B cell (primary cell): ENCODE measurements at regions not wholly inside any gene's neighbourhood (a gene's known extent, or its start where the extent isn't known, plus 50 kb on each side); places are given as distances from the start of the nearest gene placed in this dataset.

Experiments used
- ATAC-seq: fragments of 200-7000 bp; cut with Tn5 transposase; one replicate; pipeline ENCODE4 v1.10.0; 2021; ENCODE audit warnings: low read depth, mild to moderate bottlenecking, moderate number of reproducible peaks, moderate library complexity
- CTCF ChIA-PET: fragments of 350-600 bp; sonication (Branson Sonifier 250); formaldehyde crosslinking; loops from one replicate; lab custom pipeline; 2021; ENCODE audit warnings: antibody characterized with exemption, inconsistent platforms; lab: Charles Lee
- POLR2A ChIA-PET: fragments of 350-600 bp; sonication (Branson Sonifier 250); formaldehyde crosslinking; loops from one replicate; lab custom pipeline; 2021; ENCODE audit warnings: antibody characterized with exemption; lab: Charles Lee
- DNase-seq: peaks from one replicate; pipeline ENCODE4 v3.0.0; 2013
- H2AFZ ChIP-seq: 2 replicates; pipeline ENCODE4 v1.6.1; 2012; ENCODE audit warnings: mild to moderate bottlenecking, low read depth, low read length; ENCODE audit not compliant: insufficient read depth, poor library complexity, severe bottlenecking
- H3K27ac ChIP-seq, 2 donors: 1 replicate in 1 of 2; 2 replicates in 1 of 2; pipeline ENCODE4 v1.5.1; 2012 to 2013; ENCODE audit warnings: low read length in 2 of 2, mild to moderate bottlenecking in 2 of 2, moderate library complexity in 1 of 2
- H3K27me3 ChIP-seq, 4 experiments: fragments of 200-600 bp in 1 of 4; sonication (generic) in 1 of 4; replicated peaks in 1 of 4; 1 replicate in 2 of 4; 2 replicates in 2 of 4; pipeline versions ENCODE4 v1.6.1 to v1.7.0; 2013 to 2016; ENCODE audit warnings: low read length in 3 of 4, mild to moderate bottlenecking in 2 of 4, mixed read lengths in 1 of 4, moderate library complexity in 1 of 4; ENCODE audit not compliant: insufficient read depth in 4 of 4, control insufficient read depth in 3 of 4; ENCODE audit errors: control extremely low read depth in 1 of 4
- H3K36me3 ChIP-seq, 2 experiments: replicated peaks in 1 of 2; 1 replicate in 1 of 2; 2 replicates in 1 of 2; pipeline versions ENCODE4 v1.6.1 to v1.7.1; 2013; ENCODE audit warnings: low read length in 1 of 2; ENCODE audit not compliant: insufficient read depth in 2 of 2, control insufficient read depth in 1 of 2; ENCODE audit errors: control extremely low read depth in 1 of 2, extremely low read depth in 1 of 2
- H3K4me1 ChIP-seq, 2 donors: fragments of 200-600 bp in 1 of 2; sonication (generic) in 1 of 2; 1 replicate in 1 of 2; 2 replicates in 1 of 2; pipeline versions ENCODE4 v1.5.1 to v1.6.1; 2013 to 2017; ENCODE audit warnings: low read length in 2 of 2; ENCODE audit not compliant: control insufficient read depth in 2 of 2, insufficient read depth in 2 of 2
- H3K4me2 ChIP-seq: replicated peaks from 2 replicates; pipeline ENCODE3; 2012; ENCODE audit warnings: mild to moderate bottlenecking, low read depth, low read length; ENCODE audit not compliant: poor library complexity, severe bottlenecking
- H3K4me3 ChIP-seq, 5 experiments: fragments of 200-600 bp in 1 of 5; sonication (generic) in 1 of 5; 1 replicate in 3 of 5; 2 replicates in 2 of 5; pipeline versions ENCODE4 v1.5.1 to v1.7.0; 2011 to 2016; ENCODE audit warnings: low read length in 4 of 5, mild to moderate bottlenecking in 4 of 5, low read depth in 2 of 5, control low read depth in 1 of 5, moderate library complexity in 1 of 5; ENCODE audit not compliant: insufficient read depth in 1 of 5; ENCODE audit errors: control extremely low read depth in 1 of 5, extremely low read depth in 1 of 5
- H3K79me2 ChIP-seq: fragments of 200-600 bp; sonication (generic); one replicate; pipeline ENCODE4 v1.6.0; 2016; ENCODE audit warnings: low read length; ENCODE audit not compliant: control insufficient read depth, insufficient read depth
- H3K9ac ChIP-seq: fragments of 200-600 bp; sonication (generic); 2 replicates; pipeline ENCODE4 v1.6.1; 2017; ENCODE audit warnings: mild to moderate bottlenecking, low read length, moderate library complexity
- H3K9me3 ChIP-seq, 3 donors: one replicate each; pipeline versions ENCODE4 v1.6.1 to v1.7.1; 2013; ENCODE audit warnings: low read length in 2 of 3; ENCODE audit not compliant: control insufficient read depth in 2 of 3, insufficient read depth in 1 of 3; ENCODE audit errors: control extremely low read depth in 1 of 3
- H4K20me1 ChIP-seq: 2 replicates; pipeline ENCODE4 v1.6.0; 2012; ENCODE audit warnings: mild to moderate bottlenecking, low read length; ENCODE audit not compliant: insufficient read depth, control insufficient read depth, poor library complexity, severe bottlenecking
- H3K27ac Mint-ChIP-seq: one replicate; pipeline ENCODE4 v1.8.0; 2021; ENCODE audit warnings: mixed read lengths
- H3K27me3 Mint-ChIP-seq: one replicate; pipeline ENCODE4 v1.8.0; 2021; ENCODE audit warnings: mixed read lengths
- H3K4me1 Mint-ChIP-seq: one replicate; pipeline ENCODE4 v1.8.0; 2021; ENCODE audit warnings: mixed read lengths
- H3K4me3 Mint-ChIP-seq: one replicate; pipeline ENCODE4 v1.8.0; 2021; ENCODE audit warnings: mixed read lengths
- H3K9me3 Mint-ChIP-seq: one replicate; pipeline ENCODE4 v1.8.0; 2022; ENCODE audit warnings: mixed read lengths; ENCODE audit not compliant: insufficient read depth
- EZH2 ChIP-seq: IDR thresholded peaks from 2 replicates; pipeline ENCODE4 v1.6.1; 2012; ENCODE audit warnings: borderline replicate concordance, low read depth, mild to moderate bottlenecking, moderate library complexity, low read length; ENCODE audit not compliant: insufficient read depth, poor library complexity, severe bottlenecking
- WGBS: methylation state at CpG from one replicate; pipeline ENCODE4 v1.1.5; 2013; ENCODE audit warnings: missing lambda C conversion rate; ENCODE audit not compliant: insufficient coverage; 5-methylcytosine and 5-hydroxymethylcytosine counted together
- intact Hi-C: fragments of 100-400 bp; cut with micrococcal nuclease; formaldehyde crosslinking; loops from one replicate; pipeline ENCODE4 v1.10.0; 2022
- TF ChIP-seq, protein P1 (sequence below): fragments of 200-600 bp; IDR thresholded peaks from one replicate; pipeline ENCODE4 v1.8.0; 2022; ENCODE audit warnings: antibody characterized with exemption, mild to moderate bottlenecking

GRCh38 chr9:71614409-71615010 lies 153.8 kb downstream of the CEMIP2 start:
- Mint-ChIP-seq H3K9me3 (peaks cover 9% of the 10 kb centered on the region), H3K27ac (no peak overlapping the region), H3K27me3 (no peaks in the 10 kb centered on the region), H3K4me1 (no peaks in the 10 kb centered on the region), H3K4me3 (no peak overlapping the region)
- Histone ChIP-seq H4K20me1 (no peaks in the 10 kb centered on the region), H3K9me3 (peaks cover 2 to 8% (median 6%) of the 10 kb centered on the region in 3 donors), H3K27me3 (no peaks in the 10 kb centered on the region), H3K79me2 (no peaks in the 10 kb centered on the region), H3K27ac (no peak overlapping the region), H2AFZ (no peak overlapping the region), H3K4me1 (no peaks in the 10 kb centered on the region), H3K4me2 (no peak overlapping the region), H3K4me3 (no peak overlapping the region), H3K9ac (no peak overlapping the region), H3K36me3 (no peaks in the 10 kb centered on the region)
- TF ChIP-seq, protein P1, sequence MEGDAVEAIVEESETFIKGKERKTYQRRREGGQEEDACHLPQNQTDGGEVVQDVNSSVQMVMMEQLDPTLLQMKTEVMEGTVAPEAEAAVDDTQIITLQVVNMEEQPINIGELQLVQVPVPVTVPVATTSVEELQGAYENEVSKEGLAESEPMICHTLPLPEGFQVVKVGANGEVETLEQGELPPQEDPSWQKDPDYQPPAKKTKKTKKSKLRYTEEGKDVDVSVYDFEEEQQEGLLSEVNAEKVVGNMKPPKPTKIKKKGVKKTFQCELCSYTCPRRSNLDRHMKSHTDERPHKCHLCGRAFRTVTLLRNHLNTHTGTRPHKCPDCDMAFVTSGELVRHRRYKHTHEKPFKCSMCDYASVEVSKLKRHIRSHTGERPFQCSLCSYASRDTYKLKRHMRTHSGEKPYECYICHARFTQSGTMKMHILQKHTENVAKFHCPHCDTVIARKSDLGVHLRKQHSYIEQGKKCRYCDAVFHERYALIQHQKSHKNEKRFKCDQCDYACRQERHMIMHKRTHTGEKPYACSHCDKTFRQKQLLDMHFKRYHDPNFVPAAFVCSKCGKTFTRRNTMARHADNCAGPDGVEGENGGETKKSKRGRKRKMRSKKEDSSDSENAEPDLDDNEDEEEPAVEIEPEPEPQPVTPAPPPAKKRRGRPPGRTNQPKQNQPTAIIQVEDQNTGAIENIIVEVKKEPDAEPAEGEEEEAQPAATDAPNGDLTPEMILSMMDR, result no peak
- TF ChIP-seq EZH2, result no peak
- 76% methylated on average over 2 of the region's 3 CpGs for WGBS
- ChIA-PET POLR2A (no interaction called here), CTCF (interaction anchor here (0.9 to 2.8 kb wide), 3 partner anchors 10 to 425 kb away, joined by 3 to 13 read pairs (median 4); no protein-coding TSS in a partner anchor)
- intact Hi-C loops, result no loop called here
- no peak for DNase-seq
- ATAC-seq, result no peak

DNA sequence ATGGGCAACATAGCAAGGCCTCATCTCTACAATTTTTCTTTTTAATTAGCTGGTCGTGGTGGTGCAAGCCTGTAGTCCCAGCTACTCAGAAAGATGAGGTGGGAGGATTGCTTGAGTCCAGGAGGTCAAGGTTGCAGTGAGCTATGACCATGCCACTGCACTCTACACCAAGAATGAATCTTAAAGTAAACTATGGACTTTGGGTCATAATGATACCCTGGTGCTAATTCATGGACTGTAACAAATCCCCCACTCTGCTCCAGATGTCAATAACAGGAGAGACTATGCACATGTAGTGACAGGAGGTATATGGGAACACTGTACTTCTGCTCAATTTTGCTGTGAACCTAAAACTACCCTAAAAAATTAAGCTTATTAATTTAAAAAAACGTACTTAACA lies 155.4 kb downstream of the CEMIP2 start:
- intact Hi-C loops, result no loop called here
- DNase-seq, result no peak
- no peak overlapping the region for H3K4me3 Mint-ChIP-seq
- Histone ChIP-seq H3K36me3 (no peaks in the 10 kb centered on the region), H3K9me3 (peaks cover 2 to 8% (median 6%) of the 10 kb centered on the region in 3 donors), H3K4me3 (no peak overlapping the region), H3K79me2 (no peaks in the 10 kb centered on the region), H3K27ac (no peak overlapping the region), H3K9ac (no peak overlapping the region), H2AFZ (no peak overlapping the region), H3K4me2 (no peak overlapping the region), H4K20me1 (no peaks in the 10 kb centered on the region), H3K4me1 (no peaks in the 10 kb centered on the region), H3K27me3 (no peaks in the 10 kb centered on the region)
- WGBS, result 78% methylated on average over 1 of the region's 2 CpGs
- CTCF ChIA-PET, result interaction anchor here (2.8 kb wide), 1 partner anchor 8 kb away, joined by 13 read pairs; no protein-coding TSS in a partner anchor
- no peak overlapping the region for H3K27ac Mint-ChIP-seq
- ATAC-seq, result no peak
- POLR2A ChIA-PET, result no interaction called here
- TF ChIP-seq, protein P1, result no peak
- TF ChIP-seq EZH2, result no peak
- no peaks in the 10 kb centered on the region for H3K4me1 Mint-ChIP-seq
- H3K9me3 Mint-ChIP-seq, result peaks cover 8% of the 10 kb centered on the region
- H3K27me3 Mint-ChIP-seq, result no peaks in the 10 kb centered on the region
